NT2/D1 (cell line): ENCODE measurements at regions not wholly inside any gene's neighbourhood (a gene's known extent, or its start where the extent isn't known, plus 50 kb on each side); places are given as distances from the start of the nearest gene placed in this dataset.

ENCODE experiments used
- SUZ12 ChIP-seq: IDR thresholded peaks from 2 replicates; pipeline ENCODE4 v1.6.1; 2011; ENCODE audit not compliant: insufficient read length, insufficient read depth; ENCODE audit errors: extremely low read depth
- YY1 ChIP-seq: IDR thresholded peaks from 2 replicates; pipeline ENCODE4 v1.6.1; 2011; ENCODE audit not compliant: insufficient read length, insufficient read depth

GRCh38 chr18:33505297-33505696 is 64.8 kb upstream of the CCDC178 start:
- TF ChIP-seq YY1 (no peak), SUZ12 (no peak)
